NT2/D1 (cell line): ENCODE measurements at regions not wholly inside any gene's neighbourhood (a gene's known extent, or its start where the extent isn't known, plus 50 kb on each side); places are given as distances from the start of the nearest gene placed in this dataset.

Source experiments
- SUZ12 ChIP-seq: IDR thresholded peaks from 2 replicates; pipeline ENCODE4 v1.6.1; 2011; ENCODE audit not compliant: insufficient read length, insufficient read depth; ENCODE audit errors: extremely low read depth
- YY1 ChIP-seq: IDR thresholded peaks from 2 replicates; pipeline ENCODE4 v1.6.1; 2011; ENCODE audit not compliant: insufficient read length, insufficient read depth
- ZNF274 ChIP-seq: IDR thresholded peaks from 2 replicates; pipeline ENCODE4 v1.6.1; 2011; ENCODE audit warnings: mild to moderate bottlenecking, low read depth, low read length

GRCh38 chr13:50125304-50125553 lies 110.0 kb downstream of the KCNRG start:
- no peak for TF ChIP-seq SUZ12
- TF ChIP-seq ZNF274: no peak
- TF ChIP-seq YY1: no peak
